C4-2B (cell line): ENCODE measurements at regions not wholly inside any gene's neighbourhood (a gene's known extent, or its start where the extent isn't known, plus 50 kb on each side); places are given as distances from the start of the nearest gene placed in this dataset.

Experiments
- ZFX ChIP-seq: fragments of 450-650 bp; IDR thresholded peaks from 2 replicates; pipeline ENCODE4 v1.6.1; 2017
- TF ChIP-seq, protein P1 (sequence below): fragments of 450-650 bp; conservative IDR thresholded peaks from 2 replicates; pipeline ENCODE4 v1.5.1; 2017; ENCODE audit warnings: mild to moderate bottlenecking

DNA sequence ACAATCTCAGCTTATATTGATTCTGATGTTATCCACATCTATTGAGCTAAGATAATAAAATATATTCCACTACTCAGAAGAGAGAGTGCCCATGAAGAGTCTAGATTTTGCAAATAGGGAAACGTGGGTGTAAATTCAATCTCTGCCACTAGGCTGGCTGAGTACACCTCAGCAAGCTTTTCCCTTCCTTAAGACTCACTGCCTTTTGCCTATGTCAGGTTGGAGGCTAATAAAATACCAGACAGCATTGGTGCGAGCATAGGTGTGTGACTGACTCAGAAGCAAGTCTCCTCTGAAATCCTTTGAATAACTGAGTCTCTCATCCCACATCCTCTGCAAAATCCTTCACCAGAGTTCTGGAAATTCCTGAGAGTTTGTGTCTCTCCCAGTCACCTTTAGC is 405.4 kb upstream of the CPEB2 start:
- TF ChIP-seq, protein P1, sequence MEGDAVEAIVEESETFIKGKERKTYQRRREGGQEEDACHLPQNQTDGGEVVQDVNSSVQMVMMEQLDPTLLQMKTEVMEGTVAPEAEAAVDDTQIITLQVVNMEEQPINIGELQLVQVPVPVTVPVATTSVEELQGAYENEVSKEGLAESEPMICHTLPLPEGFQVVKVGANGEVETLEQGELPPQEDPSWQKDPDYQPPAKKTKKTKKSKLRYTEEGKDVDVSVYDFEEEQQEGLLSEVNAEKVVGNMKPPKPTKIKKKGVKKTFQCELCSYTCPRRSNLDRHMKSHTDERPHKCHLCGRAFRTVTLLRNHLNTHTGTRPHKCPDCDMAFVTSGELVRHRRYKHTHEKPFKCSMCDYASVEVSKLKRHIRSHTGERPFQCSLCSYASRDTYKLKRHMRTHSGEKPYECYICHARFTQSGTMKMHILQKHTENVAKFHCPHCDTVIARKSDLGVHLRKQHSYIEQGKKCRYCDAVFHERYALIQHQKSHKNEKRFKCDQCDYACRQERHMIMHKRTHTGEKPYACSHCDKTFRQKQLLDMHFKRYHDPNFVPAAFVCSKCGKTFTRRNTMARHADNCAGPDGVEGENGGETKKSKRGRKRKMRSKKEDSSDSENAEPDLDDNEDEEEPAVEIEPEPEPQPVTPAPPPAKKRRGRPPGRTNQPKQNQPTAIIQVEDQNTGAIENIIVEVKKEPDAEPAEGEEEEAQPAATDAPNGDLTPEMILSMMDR, result no peak; the same call in 1 of the 2 replicates
- TF ChIP-seq ZFX, result no peak
